Thoracic aorta (tissue), 2 donors: ENCODE measurements at regions not wholly inside any gene's neighbourhood (a gene's known extent, or its start where the extent isn't known, plus 50 kb on each side); places are given as distances from the start of the nearest gene placed in this dataset.

Experiments
- ATAC-seq: fragments of 150-250 bp; one replicate; pipeline ENCODE4 v1.8.0; 2017; ENCODE audit warnings: low read depth; ENCODE audit not compliant: insufficient number of reproducible peaks, low FRiP score
- DNase-seq: peaks from one replicate; pipeline ENCODE4 v3.0.0-alpha.2; 2020; ENCODE audit warnings: low spot score
- H3K27ac ChIP-seq, 2 donors: fragments of 200-600 bp; sonication (generic); 1 replicate in 1 of 2; 2 replicates in 1 of 2; pipeline ENCODE4 v1.5.1; 2016; ENCODE audit warnings: mild to moderate bottlenecking in 2 of 2, moderate library complexity in 2 of 2
- H3K27me3 ChIP-seq: fragments of 200-600 bp; sonication (generic); replicated peaks from 2 replicates; pipeline ENCODE4 v1.6.0; 2016; ENCODE audit warnings: mild to moderate bottlenecking; ENCODE audit not compliant: insufficient read depth
- H3K36me3 ChIP-seq: fragments of 200-600 bp; sonication (generic); one replicate; pipeline ENCODE4 v1.5.1; 2016
- H3K4me1 ChIP-seq, 2 donors: fragments of 200-600 bp; sonication (generic); 1 replicate in 1 of 2; 2 replicates in 1 of 2; pipeline versions ENCODE4 v1.5.1 to v1.6.0; 2016; ENCODE audit warnings: low read depth in 2 of 2, mild to moderate bottlenecking in 1 of 2; ENCODE audit not compliant: control insufficient read depth in 1 of 2
- H3K4me3 ChIP-seq: fragments of 200-600 bp; sonication (generic); 2 replicates; pipeline ENCODE4 v1.5.1; 2016; ENCODE audit warnings: mild to moderate bottlenecking
- H3K9me3 ChIP-seq: fragments of 200-600 bp; sonication (generic); 2 replicates; pipeline ENCODE4 v1.5.1; 2016
- CTCF ChIP-seq: fragments of 200-600 bp; sonication (generic); IDR thresholded peaks from one replicate; pipeline ENCODE4 v1.5.1; 2019; ENCODE audit warnings: antibody characterized with exemption

GRCh38 chr4:181559637-181560036 is 683.6 kb upstream of the TENM3 start:
- no peak for DNase-seq
- Histone ChIP-seq H3K27me3 (no peaks in the 10 kb centered on the region), H3K9me3 (no peaks in the 10 kb centered on the region), H3K4me3 (no peak overlapping the region), H3K27ac (no peak overlapping the region), H3K4me1 (no peaks in the 10 kb centered on the region), H3K36me3 (no peaks in the 10 kb centered on the region)
- TF ChIP-seq CTCF = no peak
- no peak for ATAC-seq

- H3K4me3 ChIP-seq = no peak overlapping the region
- H3K27ac ChIP-seq = no peak overlapping the region
- H3K4me1 ChIP-seq = no peaks in the 10 kb centered on the region
- no peaks in the 10 kb centered on the region for H3K27me3 ChIP-seq
- TF ChIP-seq CTCF = no peak
- no peaks in the 10 kb centered on the region for H3K36me3 ChIP-seq
- ATAC-seq (no peak), DNase-seq (no peak)
- H3K9me3 ChIP-seq = no peaks in the 10 kb centered on the region
Observed at GRCh38 chr4:181562399-181562798, 680.8 kb upstream of the TENM3 start.

GRCh38 chr4:181564625-181565024 is 678.6 kb upstream of the TENM3 start:
- DNase-seq (no peak), ATAC-seq (no peak)
- no peaks in the 10 kb centered on the region for H3K4me1 ChIP-seq
- no peak overlapping the region for H3K4me3 ChIP-seq
- H3K27ac ChIP-seq = no peak overlapping the region
- no peaks in the 10 kb centered on the region for H3K27me3 ChIP-seq
- H3K36me3 ChIP-seq = no peaks in the 10 kb centered on the region
- no peaks in the 10 kb centered on the region for H3K9me3 ChIP-seq
- TF ChIP-seq CTCF = no peak

- ATAC-seq (peak; percentile 24), DNase-seq (no peak)
- H3K27ac ChIP-seq = no peak overlapping the region
- no peaks in the 10 kb centered on the region for H3K36me3 ChIP-seq
- TF ChIP-seq CTCF = no peak
- H3K4me1 ChIP-seq = no peaks in the 10 kb centered on the region
- no peak overlapping the region for H3K4me3 ChIP-seq
- no peaks in the 10 kb centered on the region for H3K27me3 ChIP-seq
- H3K9me3 ChIP-seq = no peaks in the 10 kb centered on the region
Observed at GRCh38 chr4:181566490-181566889, 676.7 kb upstream of the TENM3 start.

GRCh38 chr4:181569553-181569952 is 673.6 kb upstream of the TENM3 start:
- Histone ChIP-seq H3K4me1 (no peaks in the 10 kb centered on the region), H3K9me3 (no peaks in the 10 kb centered on the region), H3K27ac (no peak overlapping the region), H3K36me3 (no peaks in the 10 kb centered on the region), H3K27me3 (no peaks in the 10 kb centered on the region), H3K4me3 (no peak overlapping the region)
- TF ChIP-seq CTCF = no peak
- DNase-seq (no peak), ATAC-seq (no peak)
